IMR-90 (cell line): ENCODE measurements at regions not wholly inside any gene's neighbourhood (a gene's known extent, or its start where the extent isn't known, plus 50 kb on each side); places are given as distances from the start of the nearest gene placed in this dataset.

Experiments
- ATAC-seq: fragments of 200-7000 bp; cut with Tn5 transposase; 2 replicates; pipeline ENCODE4 v1.9.1; 2020; ENCODE audit warnings: low read depth, mild to moderate bottlenecking, moderate library complexity
- BruUV-seq: library from RNA; stranded (reverse); fragments of 400-500 nt; replicated peaks from 2 replicates; lab custom pipeline; 2021; lab: Mats Ljungman, UMichigan
- CTCF ChIA-PET: fragments of 300-600 bp; formaldehyde crosslinking; extraction: SDS; loops from one replicate; lab custom pipeline; 2021; ENCODE audit warnings: antibody characterized with exemption; lab: Yijun Ruan, JAX
- POLR2A ChIA-PET: fragments of 300-600 bp; sonication (Branson Sonifier 250); formaldehyde crosslinking; loops from one replicate; lab custom pipeline; 2022; ENCODE audit warnings: antibody characterized with exemption; ENCODE audit not compliant: unreplicated experiment; lab: Charles Lee
- DNase-seq: peaks from one replicate; pipeline ENCODE4 v3.0.0; 2013
- H2AFZ ChIP-seq: replicated peaks from 2 replicates; pipeline ENCODE3; 2013; ENCODE audit warnings: low read length, mild to moderate bottlenecking; ENCODE audit not compliant: poor library complexity
- H2AK5ac ChIP-seq: 2 replicates; pipeline ENCODE4 v1.6.1; 2013; ENCODE audit warnings: low read depth, low read length, inconsistent platforms
- H2AK9ac ChIP-seq: replicated peaks from 2 replicates; pipeline ENCODE3; 2013; ENCODE audit warnings: mild to moderate bottlenecking, low read depth, low read length, moderate library complexity; ENCODE audit not compliant: poor library complexity
- H2BK120ac ChIP-seq: 2 replicates; pipeline ENCODE4 v1.6.1; 2013; ENCODE audit warnings: low read depth, low read length, inconsistent platforms
- H2BK15ac ChIP-seq: 3 replicates; pipeline ENCODE4 v1.6.1; 2013; ENCODE audit warnings: low read depth, low read length, inconsistent platforms
- H2BK20ac ChIP-seq: 2 replicates; pipeline ENCODE4 v1.6.1; 2013; ENCODE audit warnings: low read depth, mild to moderate bottlenecking, inconsistent platforms, low read length, moderate library complexity
- H2BK5ac ChIP-seq: 2 replicates; pipeline ENCODE4 v1.6.1; 2013; ENCODE audit warnings: mild to moderate bottlenecking, low read depth, low read length, inconsistent platforms; ENCODE audit not compliant: poor library complexity, severe bottlenecking
- H3K14ac ChIP-seq: replicated peaks from 2 replicates; pipeline ENCODE4 v1.6.1; 2013; ENCODE audit warnings: low read depth, low read length, inconsistent platforms
- H3K18ac ChIP-seq: 2 replicates; pipeline ENCODE4 v1.6.1; 2013; ENCODE audit warnings: low read depth, low read length, control low read depth
- H3K23ac ChIP-seq: 2 replicates; pipeline ENCODE4 v1.6.1; 2013; ENCODE audit warnings: low read depth, low read length, inconsistent platforms
- H3K27ac ChIP-seq: 2 replicates; pipeline ENCODE4 v1.5.1; 2013; ENCODE audit warnings: mild to moderate bottlenecking, control low read depth, low read length; ENCODE audit not compliant: insufficient read depth
- H3K27me3 ChIP-seq: 2 replicates; pipeline ENCODE4 v1.6.1; 2013; ENCODE audit warnings: low read length; ENCODE audit not compliant: control insufficient read depth, insufficient read depth
- H3K36me3 ChIP-seq: 2 replicates; pipeline ENCODE4 v1.6.1; 2013; ENCODE audit warnings: low read length, mixed read lengths; ENCODE audit not compliant: control insufficient read depth, insufficient read depth
- H3K4ac ChIP-seq: 2 replicates; pipeline ENCODE4 v1.6.1; 2013; ENCODE audit warnings: low read depth, low read length, inconsistent platforms
- H3K4me1 ChIP-seq: 2 replicates; pipeline ENCODE4 v1.6.1; 2013; ENCODE audit warnings: low read length, mixed read lengths; ENCODE audit not compliant: control insufficient read depth, insufficient read depth
- H3K4me2 ChIP-seq: 2 replicates; pipeline ENCODE4 v1.6.1; 2013; ENCODE audit warnings: low read depth, mild to moderate bottlenecking, control low read depth, low read length, moderate library complexity
- H3K4me3 ChIP-seq: 2 replicates; pipeline ENCODE4 v1.5.1; 2013; ENCODE audit warnings: low read depth, mild to moderate bottlenecking, control low read depth, low read length, moderate library complexity; ENCODE audit not compliant: insufficient read depth
- H3K56ac ChIP-seq: 2 replicates; pipeline ENCODE4 v1.6.1; 2013; ENCODE audit warnings: low read length, inconsistent platforms; ENCODE audit not compliant: insufficient read depth; ENCODE audit errors: extremely low read depth
- H3K79me1 ChIP-seq, 2 experiments: 2 replicates each; pipeline ENCODE4 v1.6.1; 2013; ENCODE audit warnings: low read length in 2 of 2, inconsistent platforms in 1 of 2, low read depth in 1 of 2
- H3K9ac ChIP-seq: 2 replicates; pipeline ENCODE4 v1.6.1; 2013; ENCODE audit warnings: low read depth, low read length, control low read depth
- H3K9me1 ChIP-seq: 2 replicates; pipeline ENCODE4 v1.6.1; 2013; ENCODE audit warnings: low read length, inconsistent platforms; ENCODE audit not compliant: insufficient read depth
- H3K9me3 ChIP-seq: 2 replicates; pipeline ENCODE4 v1.6.1; 2013; ENCODE audit warnings: low read length; ENCODE audit not compliant: control insufficient read depth, insufficient read depth
- H4K20me1 ChIP-seq: 2 replicates; pipeline ENCODE4 v1.6.1; 2013; ENCODE audit warnings: low read length, inconsistent platforms; ENCODE audit not compliant: insufficient read depth
- H4K5ac ChIP-seq: 2 replicates; pipeline ENCODE4 v1.6.1; 2013; ENCODE audit warnings: mild to moderate bottlenecking, low read depth, low read length, control low read depth
- H4K8ac ChIP-seq, 2 experiments: 2 replicates each; pipeline ENCODE4 v1.6.1; 2013; ENCODE audit warnings: low read depth in 2 of 2, low read length in 2 of 2, control low read depth in 1 of 2, inconsistent platforms in 1 of 2
- H4K91ac ChIP-seq: 2 replicates; pipeline ENCODE4 v1.6.1; 2013; ENCODE audit warnings: low read depth, low read length, inconsistent platforms; ENCODE audit not compliant: insufficient read depth
- FOS ChIP-seq: fragments of 150-350 bp; IDR thresholded peaks from 2 replicates; pipeline ENCODE4 v1.6.1; 2016; ENCODE audit warnings: low read depth, low read length
- MXI1 ChIP-seq: IDR thresholded peaks from 2 replicates; pipeline ENCODE4 v1.6.1; 2012; ENCODE audit warnings: low read depth, mild to moderate bottlenecking, low read length, moderate library complexity, borderline replicate concordance
- POLR2A ChIP-seq: IDR thresholded peaks from 2 replicates; pipeline ENCODE4 v1.6.1; 2012; ENCODE audit warnings: mild to moderate bottlenecking, low read depth, low read length
- RAD21 ChIP-seq: IDR thresholded peaks from 2 replicates; pipeline ENCODE4 v1.6.1; 2012; ENCODE audit warnings: low read length, improper control_type of control experiment
- WGBS, 2 experiments: methylation state at CpG; one replicate each; pipeline versions ENCODE4 v1.1.5 to v1.1.7; 2013; ENCODE audit warnings: missing lambda C conversion rate in 2 of 2; ENCODE audit not compliant: insufficient read length in 1 of 2; ENCODE audit errors: extremely low coverage in 2 of 2; 5-methylcytosine and 5-hydroxymethylcytosine counted together
- dilution Hi-C: fragments of 300-500 bp; cut with HindIII; formaldehyde crosslinking; loops from one replicate; pipeline ENCODE4 v1.14.3; 2018; ENCODE audit warnings: low sequenced_read_pairs; ENCODE audit not compliant: unreplicated experiment
- in situ Hi-C: fragments of 300-500 bp; cut with MboI; formaldehyde crosslinking; loops from 3 replicates; pipeline ENCODE4 v1.14.3; 2019; ENCODE audit warnings: low sequenced_read_pairs, inconsistent platforms, mixed read lengths
- intact Hi-C: fragments of 100-400 bp; cut with micrococcal nuclease; formaldehyde crosslinking; loops from 2 replicates; pipeline ENCODE4 v1.10.0; 2022

DNA sequence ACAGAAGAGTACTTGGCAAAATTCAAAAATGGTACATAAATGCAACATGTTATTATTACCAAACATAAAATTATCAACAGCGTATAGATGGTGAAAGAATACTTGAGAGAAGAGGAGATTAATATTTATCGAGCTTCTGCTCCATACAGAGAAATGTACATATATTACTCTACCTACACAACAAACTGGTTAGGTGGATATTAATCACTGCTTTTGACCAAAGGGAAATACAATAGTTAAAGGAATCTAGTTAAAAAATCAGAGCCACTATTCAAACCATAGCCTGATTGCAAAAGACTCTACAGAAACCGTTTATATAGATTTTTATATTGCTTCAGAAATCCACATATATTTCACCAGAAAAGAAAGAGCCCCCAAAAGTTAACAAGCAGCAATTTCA lies 379.3 kb upstream of the PRMT6 start:
- H2BK15ac ChIP-seq, result no peak overlapping the region
- H3K9ac ChIP-seq, result no peak overlapping the region
- H4K91ac ChIP-seq, result no peak overlapping the region
- H4K20me1 ChIP-seq, result no peaks in the 10 kb centered on the region
- no peaks in the 10 kb centered on the region for H3K27me3 ChIP-seq
- no peak overlapping the region for H2BK5ac ChIP-seq
- no peak overlapping the region for H3K4me2 ChIP-seq
- no peak overlapping the region for H3K27ac ChIP-seq
- no peaks in the 10 kb centered on the region for H3K36me3 ChIP-seq
- no CpG with 5 or more reads among the region's 3 CpGs for WGBS, 2 experiments
- H3K4me1 ChIP-seq, result no peaks in the 10 kb centered on the region
- no peak overlapping the region for H3K18ac ChIP-seq
- H3K9me1 ChIP-seq, result no peaks in the 10 kb centered on the region
- DNase-seq, result no peak
- no peak overlapping the region for H3K14ac ChIP-seq
- H2BK120ac ChIP-seq, result no peak overlapping the region
- dilution Hi-C loops, result no loop called here
- intact Hi-C loops, result no loop called here
- no peak overlapping the region for H2AK9ac ChIP-seq
- no peak overlapping the region for H3K4ac ChIP-seq
- no peaks in the 10 kb centered on the region for H3K79me1 ChIP-seq
- ATAC-seq, result no peak
- POLR2A ChIA-PET, result no interaction called here
- no TSS peak for BruUV-seq
- no peak overlapping the region for H4K8ac ChIP-seq
- H3K56ac ChIP-seq, result no peak overlapping the region
- no peak overlapping the region for H2AFZ ChIP-seq
- no peak overlapping the region for H4K5ac ChIP-seq
- no peak overlapping the region for H2AK5ac ChIP-seq
- no peak overlapping the region for H3K4me3 ChIP-seq
- peaks cover 1% of the 10 kb centered on the region; the same call in 1 of the 2 replicates for H3K9me3 ChIP-seq
- CTCF ChIA-PET, result no interaction called here
- no peak overlapping the region for H2BK20ac ChIP-seq
- no peak overlapping the region for H3K23ac ChIP-seq
- in situ Hi-C loops, result no loop called here
- TF ChIP-seq MXI1, result no peak
- TF ChIP-seq FOS, result no peak
- TF ChIP-seq POLR2A, result no peak
- TF ChIP-seq RAD21, result no peak
